ENCODE measurements at regions not wholly inside any gene's neighbourhood (a gene's known extent, or its start where the extent isn't known, plus 50 kb on each side); places are given as distances from the start of the nearest gene placed in this dataset.
"Not testable (repeated sequence)": the region's sequence is repeated elsewhere in the genome, so short reads cannot be mapped to it uniquely, and the experiment has no call there.

DNA sequence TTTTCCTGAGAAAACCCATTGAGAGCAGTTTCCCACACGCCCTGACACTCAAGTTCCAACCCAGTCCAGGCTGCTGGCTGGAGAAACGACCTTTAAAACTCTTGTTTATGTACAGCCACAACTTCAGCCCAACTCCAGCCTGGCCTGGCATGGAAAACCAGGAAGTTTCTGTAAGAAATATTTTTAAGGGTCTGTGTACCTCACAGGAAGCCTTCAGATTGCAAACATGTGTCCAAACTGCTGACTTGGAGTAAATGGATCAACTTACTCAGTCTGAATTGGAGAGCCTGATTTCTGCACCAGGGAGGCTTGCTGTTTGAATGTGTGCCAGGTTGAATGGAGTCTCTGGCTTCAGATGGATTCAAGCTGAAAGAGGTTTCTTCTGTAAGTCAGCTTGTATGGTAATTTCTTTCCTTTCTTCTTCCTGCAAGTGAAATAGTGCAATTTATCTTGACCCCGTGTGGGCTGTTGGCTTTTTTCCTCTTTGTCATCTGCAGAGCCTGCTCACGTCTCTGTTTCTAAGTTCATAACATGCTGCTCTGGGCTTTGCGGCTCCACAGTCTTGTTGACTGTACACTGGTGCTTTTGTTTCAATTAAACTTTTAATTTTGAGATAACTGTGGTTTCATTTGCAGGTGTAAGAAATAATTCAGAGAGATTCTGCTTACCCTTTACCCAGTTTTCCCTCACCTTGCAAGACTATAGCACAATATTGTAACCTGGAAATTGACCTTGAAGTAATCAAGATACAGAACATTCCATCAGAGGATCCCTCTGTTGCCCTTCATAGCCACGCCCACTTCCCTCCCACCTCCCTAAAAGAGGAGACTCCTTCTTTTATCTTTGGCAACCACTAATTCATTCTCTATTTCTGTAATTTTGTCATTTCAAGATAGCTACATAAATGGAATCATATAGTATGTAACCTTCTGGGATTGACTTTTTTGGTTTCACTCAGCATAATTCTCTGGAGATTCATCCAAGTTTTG is 109.7 kb upstream of the PRMT8 start:
- no peaks in the 10 kb centered on the region for H3K27me3 ChIP-seq (ENCODE audit: insufficient read depth, low read depth, severe bottlenecking)
- no peak for DNase-seq

DNA sequence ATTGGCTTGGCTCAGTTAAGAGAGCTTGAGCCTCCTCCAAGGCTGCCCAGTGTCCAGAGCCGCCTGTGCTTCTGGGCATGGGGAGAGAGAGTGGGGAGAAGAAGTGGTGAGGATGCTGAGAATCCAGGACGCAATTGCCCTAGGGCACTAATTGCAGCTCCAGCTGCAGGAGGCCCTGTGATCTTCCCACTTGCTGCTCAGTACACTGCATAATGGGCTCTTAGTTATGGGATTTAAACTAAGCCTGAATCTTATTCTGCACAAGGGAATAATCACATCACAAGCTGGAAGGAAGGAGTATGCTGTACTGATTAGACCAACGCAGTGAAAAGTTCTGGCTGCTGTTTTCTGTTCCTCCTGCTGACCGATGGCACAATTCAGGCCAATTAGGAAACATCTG is 101.0 kb upstream of the PRMT8 start:
- H3K4me3 ChIP-seq (ENCODE audit: low read depth, low read length): no peak overlapping the region
- no peaks in the 10 kb centered on the region for H3K9me3 ChIP-seq (ENCODE audit: severe bottlenecking)
- DNase-seq: no peak
- TF ChIP-seq, protein P1, sequence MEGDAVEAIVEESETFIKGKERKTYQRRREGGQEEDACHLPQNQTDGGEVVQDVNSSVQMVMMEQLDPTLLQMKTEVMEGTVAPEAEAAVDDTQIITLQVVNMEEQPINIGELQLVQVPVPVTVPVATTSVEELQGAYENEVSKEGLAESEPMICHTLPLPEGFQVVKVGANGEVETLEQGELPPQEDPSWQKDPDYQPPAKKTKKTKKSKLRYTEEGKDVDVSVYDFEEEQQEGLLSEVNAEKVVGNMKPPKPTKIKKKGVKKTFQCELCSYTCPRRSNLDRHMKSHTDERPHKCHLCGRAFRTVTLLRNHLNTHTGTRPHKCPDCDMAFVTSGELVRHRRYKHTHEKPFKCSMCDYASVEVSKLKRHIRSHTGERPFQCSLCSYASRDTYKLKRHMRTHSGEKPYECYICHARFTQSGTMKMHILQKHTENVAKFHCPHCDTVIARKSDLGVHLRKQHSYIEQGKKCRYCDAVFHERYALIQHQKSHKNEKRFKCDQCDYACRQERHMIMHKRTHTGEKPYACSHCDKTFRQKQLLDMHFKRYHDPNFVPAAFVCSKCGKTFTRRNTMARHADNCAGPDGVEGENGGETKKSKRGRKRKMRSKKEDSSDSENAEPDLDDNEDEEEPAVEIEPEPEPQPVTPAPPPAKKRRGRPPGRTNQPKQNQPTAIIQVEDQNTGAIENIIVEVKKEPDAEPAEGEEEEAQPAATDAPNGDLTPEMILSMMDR (IDR thresholded peaks at IDR 0.05; ENCODE audit: low read depth, low read length): no peak
- H3K27ac ChIP-seq: no peak overlapping the region
- H3K36me3 ChIP-seq: no peaks in the 10 kb centered on the region
- no peaks in the 10 kb centered on the region for H3K27me3 ChIP-seq (ENCODE audit: insufficient read depth, low read depth, severe bottlenecking)

More for the DNA sequence above, 109.7 kb upstream of the PRMT8 start:
- TF ChIP-seq, protein P1 (IDR thresholded peaks at IDR 0.05; ENCODE audit: low read depth, low read length): no peak
- Histone ChIP-seq H3K36me3 (no peaks in the 10 kb centered on the region), H3K4me3 (ENCODE audit: low read depth, low read length) (no peak overlapping the region), H3K27ac (no peak overlapping the region), H3K9me3 (ENCODE audit: severe bottlenecking) (no peaks in the 10 kb centered on the region)

DNA sequence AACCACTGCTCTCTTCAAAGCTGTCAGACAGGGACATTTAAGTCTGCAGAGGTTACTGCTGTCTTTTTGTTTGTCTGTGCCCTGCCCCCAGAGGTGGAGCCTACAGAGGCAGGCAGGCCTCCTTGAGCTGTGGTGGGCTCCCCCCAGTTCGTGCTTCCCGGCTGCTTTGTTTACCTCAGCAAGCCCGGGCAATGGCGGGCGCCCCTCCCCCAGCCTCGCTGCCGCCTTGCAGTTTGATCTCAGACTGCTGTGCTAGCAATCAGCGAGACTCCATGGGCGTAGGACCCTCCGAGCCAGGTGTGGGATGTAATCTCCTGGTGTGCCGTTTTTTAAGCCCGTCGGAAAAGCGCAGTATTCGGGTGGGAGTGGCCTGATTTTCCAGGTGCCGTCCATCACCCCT is 93.4 kb upstream of the PRMT8 start:
- not testable (repeated sequence) for H3K4me3 ChIP-seq (ENCODE audit: low read depth, low read length); DNase-seq; H3K27me3 ChIP-seq (ENCODE audit: insufficient read depth, low read depth, severe bottlenecking); H3K27ac ChIP-seq; H3K9me3 ChIP-seq (ENCODE audit: severe bottlenecking); H3K36me3 ChIP-seq

DNA sequence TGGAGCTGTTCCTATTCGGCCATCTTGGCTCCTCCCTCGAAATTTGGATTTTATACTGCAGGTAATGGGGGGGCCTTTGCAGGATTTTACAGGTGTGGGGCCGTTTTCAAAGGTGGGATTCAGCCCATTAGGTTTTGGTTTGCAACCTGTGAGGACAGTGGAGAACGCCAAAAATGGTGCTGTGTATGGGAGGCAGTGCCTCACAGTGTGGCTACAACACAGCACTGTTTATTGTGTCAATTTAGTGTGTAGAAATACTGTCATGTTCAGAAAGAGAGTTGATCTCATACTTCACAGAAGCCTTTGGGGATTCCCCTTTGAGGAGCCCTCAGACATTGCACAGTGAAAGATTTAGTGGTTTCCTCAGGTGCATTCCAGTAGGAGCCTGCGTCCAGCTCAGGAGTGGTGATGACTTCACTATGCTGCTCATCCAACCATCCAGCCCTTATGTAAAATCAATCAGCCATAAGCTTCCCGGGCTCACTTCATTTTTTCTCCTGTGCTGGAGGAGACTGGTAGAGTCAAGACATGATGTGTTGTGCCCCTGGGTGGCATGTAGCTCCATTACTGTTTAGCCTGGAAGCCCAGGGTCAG is 92.7 kb upstream of the PRMT8 start:
- no peak for DNase-seq

DNA sequence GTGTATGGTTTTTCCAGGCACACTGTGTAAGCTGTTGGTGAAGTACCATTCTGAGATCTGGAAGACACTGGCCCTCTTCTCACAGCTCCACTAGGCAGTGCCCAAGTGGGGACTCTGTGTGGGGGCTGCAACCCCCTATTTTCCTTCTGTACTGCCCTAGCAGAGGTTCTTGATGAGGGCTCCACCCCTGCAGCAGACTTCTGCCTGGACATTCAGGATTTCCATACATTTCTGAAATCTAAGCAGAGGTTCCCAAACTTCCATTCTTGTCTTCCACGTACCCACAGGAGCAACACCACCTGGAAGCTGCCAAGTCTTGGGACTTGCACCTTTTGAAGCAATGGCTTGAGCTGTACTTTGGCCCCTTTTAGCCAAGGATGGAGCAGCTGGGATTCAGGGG is 85.2 kb upstream of the PRMT8 start:
- no peak overlapping the region for H3K27ac ChIP-seq
- TF ChIP-seq, protein P1 (IDR thresholded peaks at IDR 0.05; ENCODE audit: low read depth, low read length): no peak
- DNase-seq: no peak
- H3K27me3 ChIP-seq (ENCODE audit: insufficient read depth, low read depth, severe bottlenecking): no peaks in the 10 kb centered on the region
- H3K9me3 ChIP-seq (ENCODE audit: severe bottlenecking): peaks cover 29% of the 10 kb centered on the region
- H3K36me3 ChIP-seq: no peaks in the 10 kb centered on the region
- no peak overlapping the region for H3K4me3 ChIP-seq (ENCODE audit: low read depth, low read length)

More for the DNA sequence above, 92.7 kb upstream of the PRMT8 start:
- no peak overlapping the region for H3K27ac ChIP-seq
- no peaks in the 10 kb centered on the region for H3K27me3 ChIP-seq (ENCODE audit: insufficient read depth, low read depth, severe bottlenecking)
- H3K4me3 ChIP-seq (ENCODE audit: low read depth, low read length): no peak overlapping the region
- TF ChIP-seq, protein P1 (IDR thresholded peaks at IDR 0.05; ENCODE audit: low read depth, low read length): no peak
- H3K9me3 ChIP-seq (ENCODE audit: severe bottlenecking): no peaks in the 10 kb centered on the region
- no peaks in the 10 kb centered on the region for H3K36me3 ChIP-seq

DNA sequence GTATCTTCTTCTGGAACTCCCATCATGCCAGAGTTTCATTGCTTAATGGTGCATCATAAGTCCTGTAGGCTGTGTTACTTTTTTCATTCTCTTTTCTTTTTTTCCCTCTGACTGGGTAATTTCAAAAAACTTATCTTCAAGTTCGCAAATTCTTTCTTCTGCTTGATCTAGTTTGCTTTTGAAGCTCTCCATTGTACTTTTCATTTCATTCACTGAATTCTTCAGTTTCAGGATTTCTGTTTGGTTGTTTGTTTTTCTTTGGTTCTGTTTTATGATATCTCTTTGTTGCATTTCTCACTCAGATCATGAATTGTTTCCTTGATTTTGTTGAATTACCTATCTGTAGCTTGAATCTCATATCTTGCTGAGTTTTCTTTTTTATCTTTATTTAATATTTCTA is 83.3 kb upstream of the PRMT8 start:
- no peak overlapping the region for H3K27ac ChIP-seq
- H3K27me3 ChIP-seq (ENCODE audit: insufficient read depth, low read depth, severe bottlenecking): no peaks in the 10 kb centered on the region
- H3K9me3 ChIP-seq (ENCODE audit: severe bottlenecking): peaks cover 29% of the 10 kb centered on the region
- no peak overlapping the region for H3K4me3 ChIP-seq (ENCODE audit: low read depth, low read length)
- TF ChIP-seq, protein P1 (IDR thresholded peaks at IDR 0.05; ENCODE audit: low read depth, low read length): no peak
- no peak for DNase-seq
- no peaks in the 10 kb centered on the region for H3K36me3 ChIP-seq

Data from WERI-Rb-1 (cell line).